Karpas-422 (cell line): ENCODE measurements at regions not wholly inside any gene's neighbourhood (a gene's known extent, or its start where the extent isn't known, plus 50 kb on each side); places are given as distances from the start of the nearest gene placed in this dataset.

ENCODE experiments used
- DNase-seq: peaks from one replicate; pipeline ENCODE4 v3.0.0-alpha.2; 2015
- H2AFZ ChIP-seq: fragments of 200-600 bp; sonication (generic); 2 replicates; pipeline ENCODE4 v1.6.1; 2014; ENCODE audit warnings: antibody characterized with exemption, low read length, mixed read lengths
- H3K27ac ChIP-seq: fragments of 200-600 bp; sonication (generic); 2 replicates; pipeline ENCODE4 v1.5.1; 2014; ENCODE audit warnings: mild to moderate bottlenecking, low read length, moderate library complexity
- H3K27me3 ChIP-seq: fragments of 200-600 bp; sonication (generic); 2 replicates; pipeline ENCODE4 v1.6.1; 2014; ENCODE audit warnings: low read length, mixed read lengths
- H3K36me3 ChIP-seq: fragments of 200-600 bp; sonication (generic); 2 replicates; pipeline ENCODE4 v1.6.1; 2014; ENCODE audit warnings: low read length, mixed read lengths; ENCODE audit not compliant: insufficient read depth
- H3K4me1 ChIP-seq: fragments of 200-600 bp; sonication (generic); 2 replicates; pipeline ENCODE4 v1.6.1; 2014; ENCODE audit warnings: mild to moderate bottlenecking, low read length, mixed read lengths
- H3K4me2 ChIP-seq: fragments of 200-600 bp; sonication (generic); 2 replicates; pipeline ENCODE4 v1.6.1; 2014; ENCODE audit warnings: low read length, low read depth, mild to moderate bottlenecking; ENCODE audit not compliant: poor library complexity, severe bottlenecking
- H3K4me3 ChIP-seq: fragments of 200-600 bp; sonication (generic); 2 replicates; pipeline ENCODE4 v1.5.1; 2014; ENCODE audit warnings: mild to moderate bottlenecking, antibody characterized with exemption, low read length, mixed read lengths
- H3K79me2 ChIP-seq: fragments of 200-600 bp; sonication (generic); 2 replicates; pipeline ENCODE4 v1.6.1; 2014; ENCODE audit warnings: mild to moderate bottlenecking, low read length, mixed read lengths
- H3K9ac ChIP-seq: fragments of 200-600 bp; sonication (generic); 2 replicates; pipeline ENCODE4 v1.6.0; 2014; ENCODE audit warnings: low read length
- H3K9me2 ChIP-seq: fragments of 200-600 bp; sonication (generic), shearing (Covaris generic); replicated peaks from 2 replicates; pipeline ENCODE4 v1.6.0; 2014; ENCODE audit warnings: mild to moderate bottlenecking, low read length, moderate library complexity; ENCODE audit not compliant: insufficient read depth
- H3K9me3 ChIP-seq: fragments of 300-700, 200-600 bp; sonication (generic); 2 replicates; pipeline ENCODE4 v1.6.1; 2014; ENCODE audit warnings: low read length, mixed read lengths
- H4K20me1 ChIP-seq: fragments of 200-600 bp; sonication (generic); 2 replicates; pipeline ENCODE4 v1.6.1; 2014; ENCODE audit warnings: mild to moderate bottlenecking, antibody characterized with exemption, low read length, low read depth; ENCODE audit not compliant: insufficient read depth

GRCh38 chr12:93056971-93057535 is 128.0 kb upstream of the EEA1 start:
- H3K9me3 ChIP-seq, result no peaks in the 10 kb centered on the region
- H3K36me3 ChIP-seq, result no peaks in the 10 kb centered on the region
- H3K79me2 ChIP-seq, result no peaks in the 10 kb centered on the region
- no peaks in the 10 kb centered on the region for H3K9me2 ChIP-seq
- H2AFZ ChIP-seq, result no peak overlapping the region
- H3K27ac ChIP-seq, result no peak overlapping the region
- H3K27me3 ChIP-seq, result no peaks in the 10 kb centered on the region
- no peak overlapping the region for H3K4me2 ChIP-seq
- H3K9ac ChIP-seq, result no peak overlapping the region
- H4K20me1 ChIP-seq, result no peaks in the 10 kb centered on the region
- peaks cover 5% of the 10 kb centered on the region for H3K4me1 ChIP-seq
- no peak for DNase-seq
- no peak overlapping the region for H3K4me3 ChIP-seq

GRCh38 chr12:93058280-93058679 is 129.2 kb upstream of the EEA1 start:
- Histone ChIP-seq H3K4me3 (no peak overlapping the region), H3K27ac (no peak overlapping the region), H3K4me1 (peaks cover 5% of the 10 kb centered on the region), H3K4me2 (no peak overlapping the region), H3K79me2 (no peaks in the 10 kb centered on the region), H4K20me1 (no peaks in the 10 kb centered on the region), H3K9me2 (no peaks in the 10 kb centered on the region), H3K36me3 (no peaks in the 10 kb centered on the region), H3K27me3 (no peaks in the 10 kb centered on the region), H3K9ac (no peak overlapping the region), H2AFZ (no peak overlapping the region), H3K9me3 (no peaks in the 10 kb centered on the region)
- no peak for DNase-seq

- H3K27me3 ChIP-seq, result no peaks in the 10 kb centered on the region
- H3K36me3 ChIP-seq, result no peaks in the 10 kb centered on the region
- H3K4me2 ChIP-seq, result no peak overlapping the region
- H3K4me1 ChIP-seq, result peaks cover 5% of the 10 kb centered on the region
- H3K4me3 ChIP-seq, result no peak overlapping the region
- H3K9me3 ChIP-seq, result no peaks in the 10 kb centered on the region
- DNase-seq, result no peak
- no peak overlapping the region for H3K9ac ChIP-seq
- H2AFZ ChIP-seq, result no peak overlapping the region
- no peaks in the 10 kb centered on the region for H4K20me1 ChIP-seq
- no peaks in the 10 kb centered on the region for H3K9me2 ChIP-seq
- H3K27ac ChIP-seq, result no peak overlapping the region
- no peaks in the 10 kb centered on the region for H3K79me2 ChIP-seq
Measured at GRCh38 chr12:93059288-93059687, 130.2 kb upstream of the EEA1 start.

- DNase-seq, result no peak
- Histone ChIP-seq H3K27ac (no peak overlapping the region), H2AFZ (no peak overlapping the region)
Measured at GRCh38 chr12:93059925-93060665, 131.0 kb upstream of the EEA1 start.

GRCh38 chr12:93060666-93061472 is 131.8 kb upstream of the EEA1 start:
- H3K4me3 ChIP-seq, result no peak overlapping the region
- no peaks in the 10 kb centered on the region for H4K20me1 ChIP-seq
- no peak overlapping the region for H3K9ac ChIP-seq
- no peaks in the 10 kb centered on the region for H3K9me3 ChIP-seq
- peaks cover 5% of the 10 kb centered on the region for H3K4me1 ChIP-seq
- H2AFZ ChIP-seq, result no peak overlapping the region
- no peaks in the 10 kb centered on the region for H3K27me3 ChIP-seq
- no peak for DNase-seq
- no peaks in the 10 kb centered on the region for H3K9me2 ChIP-seq
- H3K36me3 ChIP-seq, result no peaks in the 10 kb centered on the region
- no peak overlapping the region for H3K27ac ChIP-seq
- H3K79me2 ChIP-seq, result no peaks in the 10 kb centered on the region
- H3K4me2 ChIP-seq, result no peak overlapping the region

More at GRCh38 chr12:93059925-93060665, 131.0 kb upstream of the EEA1 start:
- Histone ChIP-seq H3K4me2 (no peak overlapping the region), H3K9me3 (no peaks in the 10 kb centered on the region), H3K9ac (no peak overlapping the region), H3K4me1 (peaks cover 5% of the 10 kb centered on the region), H4K20me1 (no peaks in the 10 kb centered on the region), H3K79me2 (no peaks in the 10 kb centered on the region), H3K4me3 (no peak overlapping the region), H3K27me3 (no peaks in the 10 kb centered on the region), H3K36me3 (no peaks in the 10 kb centered on the region), H3K9me2 (no peaks in the 10 kb centered on the region)

- Histone ChIP-seq H3K9ac (no peak overlapping the region), H3K4me3 (no peak overlapping the region), H3K4me1 (peaks cover 5% of the 10 kb centered on the region), H3K36me3 (no peaks in the 10 kb centered on the region), H3K27ac (no peak overlapping the region), H3K9me2 (no peaks in the 10 kb centered on the region), H2AFZ (no peak overlapping the region), H3K79me2 (no peaks in the 10 kb centered on the region), H3K9me3 (no peaks in the 10 kb centered on the region), H3K27me3 (no peaks in the 10 kb centered on the region), H4K20me1 (no peaks in the 10 kb centered on the region), H3K4me2 (no peak overlapping the region)
- DNase-seq, result no peak
Measured at GRCh38 chr12:93061473-93062419, 132.7 kb upstream of the EEA1 start.

GRCh38 chr12:93065896-93066295 is 136.8 kb upstream of the EEA1 start:
- H3K4me2 ChIP-seq, result no peak overlapping the region
- no peaks in the 10 kb centered on the region for H4K20me1 ChIP-seq
- H3K9ac ChIP-seq, result no peak overlapping the region
- H3K9me2 ChIP-seq, result no peaks in the 10 kb centered on the region
- no peak overlapping the region for H2AFZ ChIP-seq
- no peaks in the 10 kb centered on the region for H3K79me2 ChIP-seq
- no peak overlapping the region for H3K4me3 ChIP-seq
- no peak overlapping the region for H3K27ac ChIP-seq
- H3K4me1 ChIP-seq, result no peaks in the 10 kb centered on the region
- H3K36me3 ChIP-seq, result no peaks in the 10 kb centered on the region
- no peaks in the 10 kb centered on the region for H3K9me3 ChIP-seq
- DNase-seq, result no peak
- no peaks in the 10 kb centered on the region for H3K27me3 ChIP-seq
